Breast epithelium (tissue), 4 donors: ENCODE measurements at regions not wholly inside any gene's neighbourhood (a gene's known extent, or its start where the extent isn't known, plus 50 kb on each side); places are given as distances from the start of the nearest gene placed in this dataset.

ENCODE experiments used
- DNase-seq, 2 donors: peaks; one replicate each; pipeline ENCODE4 v3.0.0-alpha.2; 2019; ENCODE audit warnings: low spot score in 2 of 2
- H3K27ac ChIP-seq, 2 donors: fragments of 200-600 bp; sonication (generic) in 1 of 2; one replicate each; pipeline ENCODE4 v1.5.1; 2016 to 2019; ENCODE audit warnings: mild to moderate bottlenecking in 1 of 2
- H3K27me3 ChIP-seq, 2 donors: fragments of 200-600 bp; sonication (generic) in 1 of 2; one replicate each; pipeline versions ENCODE4 v1.5.1 to v1.6.0; 2017 to 2019; ENCODE audit warnings: control low read depth in 1 of 2, mild to moderate bottlenecking in 1 of 2
- H3K36me3 ChIP-seq: fragments of 200-600 bp; one replicate; pipeline ENCODE4 v1.5.1; 2019
- H3K4me1 ChIP-seq, 2 donors: fragments of 200-600 bp; sonication (generic); one replicate each; pipeline ENCODE4 v1.5.1; 2016 to 2019; ENCODE audit warnings: control low read depth in 1 of 2
- H3K4me3 ChIP-seq, 3 donors: fragments of 200-600 bp; sonication (generic); 1 replicate in 2 of 3; 2 replicates in 1 of 3; pipeline ENCODE4 v1.5.1; 2016 to 2019; ENCODE audit warnings: mild to moderate bottlenecking in 3 of 3, moderate library complexity in 2 of 3
- H3K9me3 ChIP-seq, 2 donors: fragments of 200-600 bp; sonication (generic) in 1 of 2; one replicate each; pipeline ENCODE4 v1.5.1; 2016 to 2019; ENCODE audit warnings: control low read depth in 1 of 2
- CTCF ChIP-seq, 3 donors: fragments of 450-650 bp; IDR thresholded peaks; one replicate each; pipeline ENCODE4 v1.5.1; 2016 to 2017; ENCODE audit warnings: antibody characterized with exemption in 3 of 3, mild to moderate bottlenecking in 3 of 3, moderate library complexity in 3 of 3
- POLR2A ChIP-seq: fragments of 450-650 bp; IDR thresholded peaks from one replicate; pipeline ENCODE4 v1.6.1; 2016; ENCODE audit warnings: antibody characterized with exemption, mild to moderate bottlenecking, moderate library complexity
- POLR2AphosphoS5 ChIP-seq, 3 donors: sonication (generic); formaldehyde crosslinking; IDR thresholded peaks; one replicate each; pipeline ENCODE4 v1.6.1; 2017; ENCODE audit warnings: antibody characterized with exemption in 3 of 3
- intact Hi-C: fragments of 100-400 bp; cut with DNase I; formaldehyde crosslinking; loops from one replicate; pipeline ENCODE4 v1.15.1; 2023; ENCODE audit warnings: low total_unique reads

GRCh38 chr20:22805996-22806395 is 221.6 kb upstream of the FOXA2 start:
- no peak for DNase-seq
- Histone ChIP-seq H3K27me3 (no peaks in the 10 kb centered on the region), H3K4me3 (no peak overlapping the region), H3K36me3 (no peaks in the 10 kb centered on the region), H3K9me3 (no peaks in the 10 kb centered on the region), H3K27ac (no peak overlapping the region), H3K4me1 (no peaks in the 10 kb centered on the region)
- no peak for TF ChIP-seq POLR2AphosphoS5 (IDR thresholded peaks at IDR 0.05)
- intact Hi-C loops: no loop called here

GRCh38 chr20:22807045-22807444 is 222.7 kb upstream of the FOXA2 start:
- Histone ChIP-seq H3K4me3 (no peak overlapping the region), H3K4me1 (no peaks in the 10 kb centered on the region), H3K27ac (no peak overlapping the region), H3K27me3 (no peaks in the 10 kb centered on the region), H3K36me3 (no peaks in the 10 kb centered on the region), H3K9me3 (no peaks in the 10 kb centered on the region)
- TF ChIP-seq POLR2A: no peak
- no peak for TF ChIP-seq CTCF (IDR thresholded peaks at IDR 0.05)
- TF ChIP-seq POLR2AphosphoS5 (IDR thresholded peaks at IDR 0.05): no peak
- intact Hi-C loops: no loop called here
- no peak for DNase-seq

GRCh38 chr20:22807646-22808244 is 223.4 kb upstream of the FOXA2 start:
- peak; percentile 54 to 78 for DNase-seq
- intact Hi-C loops: no loop called here
- no peak overlapping the region for H3K4me3 ChIP-seq

GRCh38 chr20:22808628-22809027 is 224.3 kb upstream of the FOXA2 start:
- no peaks in the 10 kb centered on the region for H3K36me3 ChIP-seq
- TF ChIP-seq POLR2A: no peak
- no peak for TF ChIP-seq CTCF (IDR thresholded peaks at IDR 0.05)
- TF ChIP-seq POLR2AphosphoS5 (IDR thresholded peaks at IDR 0.05): no peak
- H3K4me3 ChIP-seq: no peak overlapping the region
- intact Hi-C loops: no loop called here
- DNase-seq: no peak
- peak overlapping the region; percentile 8 to 78 for H3K27ac ChIP-seq
- no peaks in the 10 kb centered on the region for H3K4me1 ChIP-seq
- no peaks in the 10 kb centered on the region for H3K9me3 ChIP-seq
- H3K27me3 ChIP-seq: no peaks in the 10 kb centered on the region

More at GRCh38 chr20:22807646-22808244, 223.4 kb upstream of the FOXA2 start:
- Histone ChIP-seq H3K4me1 (no peaks in the 10 kb centered on the region), H3K36me3 (no peaks in the 10 kb centered on the region), H3K9me3 (no peaks in the 10 kb centered on the region), H3K27me3 (no peaks in the 10 kb centered on the region), H3K27ac (peak overlapping the region; percentile 40 to 78)
- TF ChIP-seq CTCF (IDR thresholded peaks at IDR 0.05): no peak
- TF ChIP-seq POLR2AphosphoS5 (IDR thresholded peaks at IDR 0.05): no peak
- TF ChIP-seq POLR2A: no peak

GRCh38 chr20:22810030-22810429 is 225.1 kb upstream of the SSTR4 start:
- H3K27ac ChIP-seq: no peak overlapping the region
- intact Hi-C loops: no loop called here
- no peak for TF ChIP-seq POLR2AphosphoS5 (IDR thresholded peaks at IDR 0.05)
- TF ChIP-seq CTCF (IDR thresholded peaks at IDR 0.05): no peak
- no peak for TF ChIP-seq POLR2A
- H3K4me3 ChIP-seq: no peak overlapping the region
- no peaks in the 10 kb centered on the region for H3K4me1 ChIP-seq
- no peaks in the 10 kb centered on the region for H3K36me3 ChIP-seq
- DNase-seq: no peak
- H3K9me3 ChIP-seq: no peaks in the 10 kb centered on the region
- no peaks in the 10 kb centered on the region for H3K27me3 ChIP-seq
